ENCODE measurements at regions not wholly inside any gene's neighbourhood (a gene's known extent, or its start where the extent isn't known, plus 50 kb on each side); places are given as distances from the start of the nearest gene placed in this dataset.

DNA sequence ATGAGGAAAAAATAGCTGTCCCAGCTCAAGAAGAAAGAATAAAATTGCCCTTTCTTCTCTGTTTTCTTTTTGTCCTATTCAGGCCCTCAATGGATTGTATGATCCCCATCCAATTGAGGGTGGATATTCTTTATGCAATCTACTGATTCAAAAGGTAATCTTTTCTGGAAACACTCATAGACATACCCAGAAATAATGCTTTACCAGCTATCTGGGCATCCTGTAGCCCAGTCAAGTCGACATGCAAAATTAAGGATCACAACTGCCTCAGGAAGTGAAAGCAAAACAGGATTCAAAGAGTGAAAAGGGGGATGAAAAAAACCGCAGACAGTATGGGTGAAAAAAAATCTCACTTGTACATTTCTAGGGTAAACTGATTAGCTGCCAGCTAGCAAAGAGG, 410.1 kb downstream of the TBC1D32 start:
- DNase-seq (ENCODE audit: low spot score): no peak

DNA sequence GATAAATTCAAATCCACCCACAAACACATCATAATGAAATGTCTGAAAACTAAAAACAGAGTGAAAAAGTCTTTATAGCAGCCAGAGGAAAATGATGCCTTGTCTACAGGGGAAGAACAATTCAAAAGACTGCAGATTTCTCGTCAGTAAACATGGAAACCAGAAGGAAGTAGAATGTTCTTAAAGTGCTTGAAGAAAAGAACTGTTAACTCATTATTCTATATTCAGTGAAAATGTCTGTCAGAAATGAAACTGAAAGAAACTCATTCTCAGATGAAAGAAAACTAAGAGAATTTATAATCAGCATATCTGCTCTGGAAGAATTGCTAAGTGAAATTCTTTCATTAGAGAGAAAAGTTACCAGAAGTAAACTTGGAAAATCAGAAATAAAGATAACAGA, 416.1 kb downstream of the TBC1D32 start:
- DNase-seq (ENCODE audit: low spot score): no peak

DNA sequence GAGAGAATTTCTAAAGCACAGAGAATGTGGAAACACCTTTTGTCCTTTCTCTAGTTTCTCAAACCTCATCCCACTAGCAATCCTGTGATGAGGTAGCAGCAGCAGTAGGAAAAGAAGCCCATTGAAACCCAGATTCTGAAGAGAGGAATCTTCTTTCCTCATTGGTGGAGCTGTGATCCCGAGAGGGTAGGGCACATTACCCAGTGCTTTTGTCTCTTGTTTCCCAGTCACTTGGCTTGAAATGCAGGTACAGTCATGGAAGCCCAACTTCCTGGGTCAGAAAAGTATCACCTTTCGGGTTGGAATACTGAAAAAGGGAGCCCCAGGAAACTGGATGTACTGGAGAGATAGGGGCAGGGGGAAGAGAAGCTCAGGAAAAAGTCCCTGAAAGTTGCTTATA, 417.4 kb downstream of the TBC1D32 start:
- DNase-seq (ENCODE audit: low spot score): no peak

DNA sequence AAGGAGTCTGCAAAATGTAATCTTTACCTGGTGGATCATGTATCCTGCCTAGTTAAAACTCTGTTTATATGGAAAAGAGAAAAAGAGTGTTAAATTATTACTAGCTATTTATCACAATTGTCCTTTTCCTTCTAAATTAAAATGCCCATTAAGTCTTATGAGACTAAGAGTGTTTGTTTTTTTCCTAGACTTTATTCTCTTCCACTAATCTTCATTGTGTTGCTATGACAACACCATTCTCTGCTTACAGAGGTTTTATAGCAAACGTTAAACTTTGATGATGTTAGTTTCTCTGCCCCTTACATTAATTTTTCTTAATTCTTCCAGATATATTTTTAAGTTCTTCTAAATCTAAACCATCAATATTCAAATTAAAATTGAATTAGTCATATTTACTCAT, 420.8 kb downstream of the TBC1D32 start:
- DNase-seq (ENCODE audit: low spot score): no peak

DNA sequence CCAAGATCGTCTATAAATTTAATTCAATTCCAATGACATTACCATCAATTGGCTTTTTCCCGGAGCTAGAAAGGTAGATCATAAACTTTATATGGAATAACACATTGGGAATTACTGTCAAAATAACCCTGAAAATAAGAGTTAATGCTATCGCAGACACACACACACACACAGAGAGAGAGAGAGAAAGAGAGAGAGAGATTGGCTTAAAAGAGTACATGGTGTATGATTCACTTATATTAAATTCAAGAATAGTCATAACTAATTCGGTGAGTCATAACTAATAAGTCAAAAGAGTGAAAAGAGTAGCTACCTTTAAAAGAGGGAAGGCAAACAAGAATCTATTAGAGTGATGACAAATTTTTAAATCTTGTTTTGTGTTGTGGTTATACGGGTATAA, 425.5 kb downstream of the TBC1D32 start:
- DNase-seq (ENCODE audit: low spot score): no peak

DNA sequence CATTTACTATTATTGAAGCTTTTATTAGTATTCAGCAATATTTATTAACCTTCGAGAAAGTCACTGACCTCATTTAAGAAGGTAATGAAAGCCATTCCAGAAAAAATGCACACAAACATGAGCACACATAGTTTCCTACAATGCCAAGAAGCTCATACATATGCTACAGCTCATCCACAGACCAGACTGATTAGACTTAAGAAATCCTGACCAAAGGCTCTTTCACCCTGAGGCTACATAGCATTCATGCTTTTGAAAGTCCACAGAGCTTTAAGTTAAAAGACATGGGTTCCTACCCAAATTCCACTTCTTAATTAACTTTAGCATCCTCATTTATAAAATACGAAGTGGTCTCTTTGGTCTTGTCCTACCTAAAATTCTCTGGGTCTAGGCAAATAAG, 430.4 kb downstream of the TBC1D32 start:
- no peak for DNase-seq (ENCODE audit: low spot score)

DNA sequence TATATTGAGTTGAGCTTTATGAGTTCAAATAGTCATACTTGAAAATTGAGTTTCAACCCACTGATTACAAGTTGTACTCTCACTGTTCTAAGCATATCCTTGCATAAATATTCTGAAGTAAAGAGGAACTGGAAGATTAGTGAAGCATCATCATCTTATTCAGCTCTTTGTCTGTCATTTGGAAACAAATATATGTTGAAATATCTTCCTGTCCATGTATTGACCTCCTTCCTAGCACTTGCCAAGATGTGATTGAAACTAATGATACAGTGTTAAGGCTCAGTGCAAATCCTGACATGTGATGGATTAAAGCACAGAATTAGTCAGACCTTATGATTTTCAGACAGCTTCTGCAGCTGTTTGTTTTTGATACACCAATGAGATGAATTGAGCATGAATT, 434.3 kb downstream of the TBC1D32 start:
- no peak for DNase-seq (ENCODE audit: low spot score)

DNA sequence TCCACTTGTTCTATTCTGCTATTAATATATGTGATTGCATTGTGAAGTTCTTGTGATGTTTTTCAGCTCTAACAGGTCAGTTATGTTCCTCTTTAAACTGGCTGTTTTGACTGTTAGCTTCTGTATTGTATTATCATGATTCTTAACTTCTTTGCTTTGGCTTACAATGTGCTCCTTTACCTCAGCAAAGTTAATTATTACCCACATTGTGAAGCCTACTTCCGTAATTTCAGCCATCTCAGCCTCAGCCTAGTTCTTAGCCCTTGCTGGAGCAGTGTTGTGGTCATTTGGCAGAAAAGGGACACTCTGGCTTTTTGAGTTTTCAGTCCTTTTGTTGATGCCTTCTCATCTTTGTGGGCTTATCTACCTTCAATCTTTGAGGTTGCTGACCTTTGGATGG, 440.2 kb downstream of the TBC1D32 start:
- DNase-seq (ENCODE audit: low spot score): no peak

DNA sequence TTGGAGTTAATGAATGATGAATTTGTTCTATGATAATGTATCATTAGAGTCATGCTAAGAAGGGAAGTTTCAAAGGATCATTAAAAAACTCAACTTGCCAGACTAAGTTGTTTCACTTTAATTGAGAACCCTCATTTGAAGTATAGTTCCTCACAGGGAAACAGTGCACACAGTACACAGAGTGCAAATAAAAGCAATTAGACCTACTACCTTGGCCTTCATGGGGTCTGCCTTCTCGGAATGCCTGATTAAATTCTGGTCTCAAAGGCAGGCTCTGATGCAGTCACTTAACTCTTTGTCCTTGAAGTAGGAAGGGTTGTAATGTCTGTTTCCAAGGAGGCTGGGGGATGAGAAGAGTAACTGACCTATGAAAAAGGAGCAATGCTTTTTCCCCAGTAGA, 457.3 kb downstream of the TBC1D32 start:
- DNase-seq (ENCODE audit: low spot score): no peak

DNA sequence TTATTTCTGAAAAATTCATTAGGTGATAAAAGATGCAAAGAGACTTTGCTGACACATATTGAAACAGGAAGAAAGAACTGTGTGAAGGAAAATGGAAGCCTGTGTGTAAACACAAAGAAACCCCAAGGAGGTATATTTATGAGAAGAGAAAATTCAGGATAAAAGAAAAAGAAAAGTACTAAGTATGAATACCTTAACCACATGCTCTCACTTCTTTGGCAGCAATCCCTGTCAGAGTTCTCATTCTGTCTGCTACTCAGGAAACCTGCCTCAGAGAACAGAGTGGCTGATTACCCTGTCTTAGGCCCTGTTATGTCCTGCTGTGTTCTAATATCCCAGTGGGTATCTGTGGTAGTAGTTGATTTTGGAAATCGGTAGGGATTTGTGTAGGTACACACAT, 457.9 kb downstream of the TBC1D32 start:
- no peak for DNase-seq (ENCODE audit: low spot score)

DNA sequence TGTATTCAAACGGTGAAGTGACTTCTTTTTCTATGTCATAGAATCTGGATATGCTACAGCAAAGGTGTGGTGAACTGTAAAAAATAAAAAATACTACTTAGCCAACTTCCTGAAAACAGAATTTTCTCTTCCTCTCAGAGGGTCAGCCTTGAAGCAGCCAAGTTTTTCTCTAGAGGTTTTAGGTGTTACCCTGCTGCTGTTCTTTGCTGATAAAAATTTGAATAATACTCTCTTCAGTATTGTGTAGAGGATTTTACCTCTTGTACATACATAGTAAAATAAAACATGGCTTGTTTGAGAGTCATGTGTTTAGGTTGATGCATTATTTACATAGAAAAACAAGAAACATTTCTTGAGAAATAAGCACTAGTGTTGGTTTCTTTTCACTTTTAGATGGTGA, 458.4 kb downstream of the TBC1D32 start:
- peak; percentile 8 for DNase-seq (ENCODE audit: low spot score)

DNA sequence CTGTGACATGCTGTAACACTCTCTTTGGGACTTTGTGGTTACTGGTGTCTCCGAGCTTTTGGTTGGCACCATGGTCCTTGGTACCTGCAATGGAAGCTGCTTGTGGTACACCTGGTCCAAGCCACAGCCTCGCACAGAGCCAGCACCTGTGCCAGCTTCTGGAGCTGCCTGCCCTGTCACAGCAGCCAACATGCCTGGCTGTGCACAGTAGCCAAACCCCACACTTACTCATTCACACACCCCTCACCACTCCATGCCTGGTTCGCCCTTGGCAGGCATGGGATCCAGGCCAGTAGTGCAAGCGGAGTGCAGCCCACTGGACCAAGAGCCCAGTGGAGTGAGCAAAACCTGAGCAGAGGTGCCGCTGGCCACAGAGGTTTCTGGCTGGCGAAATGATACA, 459.9 kb downstream of the TBC1D32 start:
- no peak for DNase-seq (ENCODE audit: low spot score)

DNA sequence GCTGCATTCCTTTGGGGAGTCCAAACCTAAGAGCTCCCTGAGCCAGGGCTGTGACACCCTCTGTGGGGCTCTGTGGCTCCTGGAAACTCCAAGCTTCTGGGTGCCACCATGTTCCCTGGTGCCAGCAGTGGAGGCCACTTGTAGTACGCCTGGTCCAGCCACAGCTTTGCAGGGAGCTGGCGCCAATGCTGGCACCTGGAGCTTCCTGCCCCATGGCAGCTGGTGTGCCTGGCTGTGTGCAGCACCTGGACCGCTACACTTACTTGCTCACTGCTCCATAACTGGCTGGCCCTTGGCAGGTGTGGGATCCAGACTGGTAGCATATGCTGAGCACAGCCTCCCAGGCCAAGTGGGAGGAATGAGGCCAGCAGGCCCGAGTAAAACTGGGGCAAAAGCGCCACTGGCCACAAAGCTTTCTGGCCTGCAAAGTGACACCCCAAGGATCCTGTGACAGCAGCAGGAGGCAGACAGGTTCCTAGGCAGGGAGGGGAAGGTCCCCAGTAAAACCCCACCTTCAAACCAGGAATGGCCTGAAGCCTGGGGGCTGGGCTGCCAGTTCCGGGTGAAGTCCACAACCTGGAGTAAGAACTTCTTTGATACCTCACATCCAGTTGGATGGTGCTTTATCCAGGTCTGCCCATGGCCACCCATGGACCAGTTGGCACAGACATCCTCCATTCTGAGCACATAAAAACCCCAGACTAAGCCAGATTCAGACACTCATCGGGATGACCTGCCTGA, 461.0 kb downstream of the TBC1D32 start:
- DNase-seq (ENCODE audit: low spot score): no peak

DNA sequence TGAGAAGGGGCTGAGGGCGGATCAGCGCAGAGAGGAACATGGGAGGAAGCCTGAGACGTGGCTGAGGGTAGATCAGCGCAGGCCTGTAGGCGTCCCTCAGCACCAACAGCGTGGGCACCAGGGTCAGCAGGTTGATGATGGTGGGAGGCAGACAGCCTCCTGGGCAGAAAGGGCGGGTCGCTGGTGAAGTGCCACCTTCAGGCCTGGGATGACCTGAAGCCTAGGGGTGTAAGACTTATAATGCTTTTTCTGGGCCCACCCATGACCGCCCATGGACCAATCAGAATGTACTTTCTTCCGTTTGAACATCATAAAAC, 462.1 kb downstream of the TBC1D32 start:
- DNase-seq (ENCODE audit: low spot score): no peak

DNA sequence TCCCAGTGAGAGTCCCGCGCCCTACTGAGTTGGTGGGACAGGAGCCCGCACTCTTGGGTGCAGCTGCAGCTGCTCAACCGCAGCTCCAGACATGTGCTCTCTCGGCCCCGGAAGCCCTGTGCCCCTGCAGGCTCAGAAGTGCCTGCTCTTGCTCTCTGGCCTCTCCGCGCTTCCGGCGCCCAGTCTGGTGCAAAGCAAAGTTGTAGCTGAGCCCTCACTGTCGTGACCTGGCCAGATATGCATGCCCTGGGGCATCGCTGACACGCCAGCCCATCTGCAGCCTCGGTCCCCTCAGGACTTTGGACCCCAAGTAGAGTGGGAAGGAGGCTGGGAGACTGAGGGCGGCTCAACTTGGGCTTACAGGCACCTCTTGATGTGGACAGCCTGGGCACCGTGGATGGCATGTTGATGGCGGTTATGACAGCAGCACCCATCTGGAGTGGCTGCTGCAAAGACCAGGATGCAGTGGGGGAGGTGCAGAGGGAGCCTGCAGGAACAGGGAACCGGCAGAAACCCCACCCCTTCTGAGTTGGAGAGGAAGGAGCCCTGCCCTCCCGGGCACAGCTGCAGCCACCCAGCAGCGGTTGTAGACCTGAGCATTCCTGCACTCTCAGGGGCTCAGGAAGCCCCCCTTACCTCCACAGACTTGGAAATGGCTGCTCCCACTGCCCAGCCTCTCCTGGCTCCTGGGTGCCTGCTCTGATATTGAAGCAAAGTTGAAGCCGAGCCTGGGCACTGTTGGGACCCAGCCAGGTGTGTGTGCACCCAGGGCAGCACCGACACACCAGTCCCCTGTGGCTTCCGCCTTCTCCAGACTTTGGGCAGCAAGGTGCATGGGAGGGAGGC, 462.6 kb downstream of the TBC1D32 start:
- DNase-seq (ENCODE audit: low spot score): no peak

DNA sequence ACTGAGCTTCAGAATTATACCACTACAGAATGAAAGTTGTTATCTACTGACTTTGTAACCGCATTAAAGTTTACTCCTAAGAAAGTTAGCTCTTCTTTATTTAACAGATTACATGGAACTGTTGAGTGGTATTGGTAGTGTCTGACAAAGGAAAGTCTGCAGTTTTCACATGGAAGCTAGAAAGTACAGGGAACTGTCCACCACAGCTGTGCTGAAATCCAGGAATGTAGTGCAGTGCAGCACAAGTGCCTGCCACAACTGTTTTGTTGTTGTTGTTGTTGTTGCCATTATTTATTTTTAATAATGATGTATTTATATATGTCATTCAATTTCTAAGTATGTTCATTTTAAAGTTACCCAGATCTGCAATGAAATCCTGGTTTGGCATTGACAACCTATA, 464.9 kb downstream of the TBC1D32 start:
- no peak for DNase-seq (ENCODE audit: low spot score)

DNA sequence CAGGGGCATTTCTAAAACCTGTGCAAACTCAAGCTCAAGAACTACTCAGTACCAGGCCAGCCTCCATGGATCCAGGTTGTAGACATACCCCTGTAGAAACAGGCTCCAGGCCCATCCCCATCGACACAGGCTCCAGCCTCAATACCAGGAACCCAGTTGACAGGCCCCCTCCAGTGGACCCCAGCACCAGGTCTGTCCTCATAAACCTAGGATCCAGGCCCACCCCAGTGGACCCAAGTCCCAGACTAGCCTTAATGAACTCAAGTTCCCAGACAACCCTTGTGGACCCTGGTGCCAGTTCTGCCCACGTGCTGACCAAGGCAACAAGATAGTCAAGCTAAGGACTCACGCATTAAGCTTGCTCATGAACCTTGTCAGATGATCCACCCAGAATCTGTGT, 476.9 kb downstream of the TBC1D32 start:
- no peak for DNase-seq (ENCODE audit: low spot score)

DNA sequence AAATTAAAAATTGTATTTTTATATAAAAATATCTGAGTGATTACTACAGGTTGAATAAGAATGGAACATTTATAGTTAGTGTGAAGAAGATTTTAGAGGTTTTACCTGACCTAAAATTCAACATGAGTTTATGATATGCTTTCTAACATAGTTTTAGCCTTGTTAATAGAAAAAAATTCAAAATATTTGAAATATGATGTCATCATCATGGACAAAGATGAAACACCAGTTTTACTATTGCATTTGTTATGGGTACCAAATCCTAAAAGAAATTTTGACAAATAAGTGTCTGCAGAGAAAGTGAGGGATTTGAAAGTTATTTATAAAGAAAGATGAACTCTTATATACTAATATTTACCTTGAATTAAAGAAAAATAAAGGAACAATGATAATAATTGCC, 479.7 kb downstream of the TBC1D32 start:
- no peak for DNase-seq (ENCODE audit: low spot score)

DNA sequence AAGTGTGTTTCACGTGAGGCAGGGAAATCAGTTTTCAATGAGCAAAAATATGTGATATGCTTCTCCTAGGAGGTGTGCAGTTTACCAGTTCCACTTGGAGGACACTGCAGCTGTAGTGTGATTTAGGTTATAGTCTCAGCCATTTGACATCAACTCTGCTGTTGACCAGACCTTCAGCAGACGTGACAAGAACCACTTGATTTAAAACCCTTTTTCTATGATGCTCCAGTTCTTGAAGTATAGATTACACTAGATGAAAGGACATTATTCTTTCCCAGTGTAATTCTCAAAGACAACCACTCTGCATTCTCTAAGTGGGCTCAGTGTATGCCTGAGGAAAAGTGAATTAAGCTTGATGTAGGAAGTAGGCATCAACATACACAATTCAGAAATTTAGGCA, 480.8 kb downstream of the TBC1D32 start:
- no peak for DNase-seq (ENCODE audit: low spot score)

DNA sequence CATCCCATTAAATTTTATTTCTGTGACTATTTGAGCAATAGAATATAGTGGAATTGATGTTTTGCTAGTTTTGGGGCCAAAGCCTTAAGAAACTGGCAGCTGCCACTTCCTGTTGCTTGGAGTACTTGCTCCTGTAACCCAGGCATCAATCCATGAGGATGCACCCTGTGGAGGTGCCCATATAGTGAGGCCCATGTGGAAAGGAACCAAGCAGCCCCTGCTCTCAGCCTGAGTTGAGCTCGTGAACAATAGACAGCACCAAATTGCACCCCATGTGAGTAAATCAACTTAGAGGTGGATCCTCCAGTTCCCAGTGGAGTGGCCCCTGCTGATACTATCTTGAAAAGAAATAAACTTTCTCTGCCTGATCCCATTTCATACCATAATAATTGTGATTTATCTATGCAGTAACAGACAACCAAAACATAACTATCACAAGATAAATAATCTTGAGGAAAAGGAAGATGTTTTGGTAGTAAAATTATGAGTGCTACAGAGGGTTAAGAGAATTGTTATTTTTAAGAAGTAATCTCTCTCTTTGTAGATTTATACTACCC, 481.9 kb downstream of the TBC1D32 start:
- no peak for DNase-seq (ENCODE audit: low spot score)

DNA sequence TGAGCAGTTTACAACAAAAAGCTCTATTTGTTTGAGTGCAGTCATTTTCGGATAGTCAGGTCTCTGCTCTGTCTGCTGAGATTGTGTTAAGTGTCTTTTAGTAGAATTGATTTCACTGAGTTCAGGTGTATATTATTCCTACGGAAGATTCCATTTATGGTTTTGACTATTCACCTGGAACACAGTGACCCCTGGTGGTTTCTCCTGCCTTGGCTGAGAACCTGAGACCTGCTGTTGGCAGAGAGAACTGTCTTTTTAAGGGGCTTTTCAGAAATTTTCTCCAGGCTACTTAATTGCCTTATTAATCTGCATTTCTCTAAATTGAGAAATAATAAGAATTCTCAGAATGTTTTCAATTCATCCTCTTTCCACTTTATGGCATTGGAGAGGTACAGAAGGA, 508.0 kb downstream of the TBC1D32 start:
- peak; percentile 2 for DNase-seq (ENCODE audit: low spot score)

DNA sequence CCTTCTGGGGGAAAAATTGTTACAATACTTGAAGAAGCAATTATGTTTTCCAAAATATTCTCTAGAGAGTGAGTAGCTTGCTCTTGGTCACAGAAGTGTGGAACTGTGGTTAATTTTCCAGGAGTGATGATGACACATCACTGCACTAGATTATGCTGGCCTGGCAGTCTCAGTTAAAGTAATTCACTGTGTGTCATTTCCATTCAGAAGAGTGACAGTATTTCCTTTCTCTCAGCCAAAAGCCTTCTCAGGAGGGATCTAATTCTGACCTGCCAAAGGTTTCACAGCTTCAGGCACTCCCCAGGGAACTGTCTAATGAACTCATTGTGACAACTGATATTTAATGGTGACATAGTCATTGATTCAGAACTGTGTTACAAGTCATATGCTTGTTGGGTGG, 517.5 kb downstream of the TBC1D32 start:
- no peak for DNase-seq (ENCODE audit: low spot score)

DNA sequence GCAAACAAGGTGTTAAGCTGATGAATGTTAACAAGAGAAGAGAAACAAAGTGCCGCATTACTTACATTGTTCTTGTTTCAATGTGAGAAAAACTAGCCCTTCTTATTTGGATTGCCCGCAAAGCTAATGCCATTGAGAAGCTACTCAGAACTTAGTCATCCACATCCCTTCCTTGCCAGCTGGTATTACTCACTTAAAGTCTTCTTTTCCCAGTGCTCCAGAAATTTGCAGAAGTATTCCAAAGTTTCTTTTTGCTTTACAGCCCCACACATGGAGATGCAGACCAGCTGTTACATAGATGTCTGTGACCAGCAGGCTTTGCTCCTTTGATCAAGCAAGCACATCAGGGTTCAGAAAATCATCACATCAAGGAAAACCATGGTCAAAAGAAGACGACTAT, 529.0 kb downstream of the TBC1D32 start:
- DNase-seq (ENCODE audit: low spot score): no peak

DNA sequence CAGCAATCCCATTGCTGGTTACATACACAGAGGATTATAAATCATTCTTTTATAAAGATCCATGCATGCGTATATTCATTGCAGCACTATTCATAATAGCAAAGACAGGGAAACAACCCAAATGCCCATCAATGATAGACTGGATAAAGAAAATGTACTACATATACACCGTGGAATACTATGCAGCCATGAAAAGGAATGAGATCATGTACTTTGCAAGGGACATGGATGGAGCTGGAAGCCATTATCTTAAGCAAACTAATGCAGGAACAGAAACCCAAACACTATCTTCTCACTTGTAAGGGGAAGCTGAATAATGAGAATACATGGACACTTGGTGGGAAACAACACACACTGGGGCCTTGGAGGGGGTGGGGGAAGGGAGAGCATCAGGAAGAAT, 529.7 kb downstream of the TBC1D32 start:
- DNase-seq (ENCODE audit: low spot score): no peak

Measured in germinal center (tissue), 1 donor.